Glutamatergic neuron (in vitro differentiated cells): ENCODE measurements at regions not wholly inside any gene's neighbourhood (a gene's known extent, or its start where the extent isn't known, plus 50 kb on each side); places are given as distances from the start of the nearest gene placed in this dataset.
A peak's percentile ranks its signal among the peaks of the same experiment; 100 is the strongest.
"Not testable (repeated sequence)": the region's sequence is repeated elsewhere in the genome, so short reads cannot be mapped to it uniquely, and the experiment has no call there.

Source experiments
- DNase-seq: peaks from one replicate; pipeline ENCODE4 v3.0.0; 2022
- H3K27ac Mint-ChIP-seq: one replicate; pipeline ENCODE4 v1.8.0; 2020; ENCODE audit warnings: mild to moderate bottlenecking, mixed read lengths, inconsistent platforms; ENCODE audit not compliant: unreplicated experiment
- H3K27me3 Mint-ChIP-seq: one replicate; pipeline ENCODE4 v1.8.0; 2020; ENCODE audit warnings: mild to moderate bottlenecking, moderate library complexity, mixed read lengths, inconsistent platforms; ENCODE audit not compliant: unreplicated experiment
- H3K36me3 Mint-ChIP-seq: one replicate; pipeline ENCODE4 v1.8.0; 2020; ENCODE audit warnings: mild to moderate bottlenecking, mixed read lengths, inconsistent platforms; ENCODE audit not compliant: unreplicated experiment
- H3K4me1 Mint-ChIP-seq: one replicate; pipeline ENCODE4 v1.8.0; 2020; ENCODE audit warnings: mild to moderate bottlenecking, low read depth, mixed read lengths, inconsistent platforms; ENCODE audit not compliant: unreplicated experiment
- H3K4me3 Mint-ChIP-seq: one replicate; pipeline ENCODE4 v1.8.0; 2020; ENCODE audit warnings: mild to moderate bottlenecking, mixed read lengths, inconsistent platforms; ENCODE audit not compliant: unreplicated experiment
- H3K9me3 Mint-ChIP-seq: one replicate; pipeline ENCODE4 v1.8.0; 2020; ENCODE audit warnings: mild to moderate bottlenecking, moderate library complexity, mixed read lengths, inconsistent platforms; ENCODE audit not compliant: unreplicated experiment
- TF ChIP-seq, protein P1 (sequence below): fragments of 200-600 bp; sonication (generic); IDR thresholded peaks from one replicate; pipeline ENCODE4 v1.5.0; 2021; ENCODE audit not compliant: partially characterized antibody, unreplicated experiment

DNA sequence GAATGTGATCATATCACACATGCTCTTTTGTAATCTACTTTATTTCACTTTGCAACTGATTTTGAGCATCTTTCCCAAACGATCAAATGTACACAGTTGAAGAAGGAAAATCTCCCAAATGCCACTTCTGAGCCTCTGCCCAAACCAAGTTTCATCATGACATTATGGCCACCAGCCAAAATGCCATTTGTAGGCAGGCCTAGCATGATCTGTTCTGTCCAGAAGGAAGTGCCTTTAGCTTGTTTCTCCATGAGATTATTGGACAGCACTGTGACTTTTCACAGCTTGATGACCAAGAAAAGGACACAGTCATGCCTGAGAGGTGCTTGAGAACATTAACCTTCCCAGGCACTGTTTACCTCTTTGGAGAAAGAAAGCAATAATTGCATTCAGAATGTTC is 73.2 kb upstream of the PIP5K1B start:
- H3K4me1 Mint-ChIP-seq = no peaks in the 10 kb centered on the region
- no peak overlapping the region for H3K27ac Mint-ChIP-seq
- DNase-seq = no peak
- no peaks in the 10 kb centered on the region for H3K36me3 Mint-ChIP-seq
- no peaks in the 10 kb centered on the region for H3K27me3 Mint-ChIP-seq
- TF ChIP-seq, protein P1, sequence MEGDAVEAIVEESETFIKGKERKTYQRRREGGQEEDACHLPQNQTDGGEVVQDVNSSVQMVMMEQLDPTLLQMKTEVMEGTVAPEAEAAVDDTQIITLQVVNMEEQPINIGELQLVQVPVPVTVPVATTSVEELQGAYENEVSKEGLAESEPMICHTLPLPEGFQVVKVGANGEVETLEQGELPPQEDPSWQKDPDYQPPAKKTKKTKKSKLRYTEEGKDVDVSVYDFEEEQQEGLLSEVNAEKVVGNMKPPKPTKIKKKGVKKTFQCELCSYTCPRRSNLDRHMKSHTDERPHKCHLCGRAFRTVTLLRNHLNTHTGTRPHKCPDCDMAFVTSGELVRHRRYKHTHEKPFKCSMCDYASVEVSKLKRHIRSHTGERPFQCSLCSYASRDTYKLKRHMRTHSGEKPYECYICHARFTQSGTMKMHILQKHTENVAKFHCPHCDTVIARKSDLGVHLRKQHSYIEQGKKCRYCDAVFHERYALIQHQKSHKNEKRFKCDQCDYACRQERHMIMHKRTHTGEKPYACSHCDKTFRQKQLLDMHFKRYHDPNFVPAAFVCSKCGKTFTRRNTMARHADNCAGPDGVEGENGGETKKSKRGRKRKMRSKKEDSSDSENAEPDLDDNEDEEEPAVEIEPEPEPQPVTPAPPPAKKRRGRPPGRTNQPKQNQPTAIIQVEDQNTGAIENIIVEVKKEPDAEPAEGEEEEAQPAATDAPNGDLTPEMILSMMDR = no peak
- no peaks in the 10 kb centered on the region for H3K9me3 Mint-ChIP-seq
- no peak overlapping the region for H3K4me3 Mint-ChIP-seq

- no peak for DNase-seq
- Mint-ChIP-seq H3K27me3 (no peaks in the 10 kb centered on the region), H3K36me3 (no peaks in the 10 kb centered on the region), H3K4me1 (no peaks in the 10 kb centered on the region), H3K27ac (no peak overlapping the region), H3K9me3 (no peaks in the 10 kb centered on the region), H3K4me3 (no peak overlapping the region)
- TF ChIP-seq, protein P1 = no peak
These were observed 68.0 kb upstream of the PIP5K1B start for GRCh38 chr9:68637020-68637419.

DNA sequence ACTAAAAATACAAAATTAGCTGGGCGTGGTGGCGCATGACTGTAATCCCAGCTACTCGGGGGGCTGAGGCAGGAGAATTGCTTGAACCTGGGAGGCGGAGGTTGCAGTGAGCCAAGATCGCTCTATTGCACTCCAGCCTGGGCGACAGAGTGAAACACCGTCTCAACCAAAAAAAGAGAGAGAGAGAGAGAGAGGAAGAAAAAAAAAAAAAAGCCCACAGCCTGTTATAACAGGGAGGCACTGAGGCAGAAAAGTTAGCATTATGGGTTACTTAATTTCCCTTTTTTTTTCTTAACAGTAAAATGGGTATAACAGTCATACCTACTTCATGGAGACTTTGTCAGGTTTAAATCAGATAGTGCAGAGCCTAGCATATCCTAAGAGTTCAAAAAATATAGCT is 65.8 kb upstream of the PIP5K1B start:
- not testable (repeated sequence) for H3K27ac Mint-ChIP-seq, DNase-seq, H3K27me3 Mint-ChIP-seq, H3K4me3 Mint-ChIP-seq, H3K9me3 Mint-ChIP-seq, H3K36me3 Mint-ChIP-seq, H3K4me1 Mint-ChIP-seq

DNA sequence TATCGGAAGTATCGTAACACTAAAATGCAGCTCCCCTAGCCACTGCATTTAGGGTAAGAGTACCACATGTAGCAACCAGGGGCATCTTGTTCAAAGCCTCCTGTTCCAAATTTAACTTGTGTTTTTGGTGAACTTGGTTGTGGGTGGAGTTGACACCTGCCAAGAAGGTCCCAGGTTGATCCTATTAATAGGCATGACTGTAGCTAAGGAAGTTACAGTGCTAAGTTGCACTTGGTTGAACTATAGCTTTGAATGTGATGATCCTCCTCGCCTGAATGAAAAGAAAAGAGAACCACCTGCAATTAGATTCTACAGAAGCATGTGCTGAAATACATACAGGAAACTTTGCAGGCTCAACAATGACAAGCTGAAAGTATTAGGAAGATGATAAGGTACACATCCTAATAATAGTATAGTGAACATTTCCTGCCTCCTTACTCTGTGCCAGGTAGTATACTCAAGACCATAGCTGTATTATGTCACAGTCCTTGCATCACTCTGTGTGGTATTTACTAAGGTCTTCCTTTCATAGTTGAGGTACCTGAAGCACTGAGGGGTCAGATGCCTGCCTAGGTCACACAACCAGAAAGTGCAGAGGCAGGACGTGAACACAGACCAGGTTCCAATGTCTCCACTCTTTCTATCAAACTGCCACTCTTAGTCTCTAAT is 64.5 kb upstream of the PIP5K1B start:
- Mint-ChIP-seq H3K36me3 (no peaks in the 10 kb centered on the region), H3K27me3 (no peaks in the 10 kb centered on the region), H3K9me3 (no peaks in the 10 kb centered on the region), H3K27ac (no peak overlapping the region), H3K4me1 (peaks cover 1% of the 10 kb centered on the region), H3K4me3 (no peak overlapping the region)
- TF ChIP-seq, protein P1 = no peak
- DNase-seq = no peak

- TF ChIP-seq, protein P1 = no peak
- no peaks in the 10 kb centered on the region for H3K36me3 Mint-ChIP-seq
- H3K27ac Mint-ChIP-seq = no peak overlapping the region
- peaks cover 1% of the 10 kb centered on the region for H3K4me1 Mint-ChIP-seq
- no peak overlapping the region for H3K4me3 Mint-ChIP-seq
- peak; percentile 20 for DNase-seq
- no peaks in the 10 kb centered on the region for H3K27me3 Mint-ChIP-seq
- no peaks in the 10 kb centered on the region for H3K9me3 Mint-ChIP-seq
These were observed 60.9 kb upstream of the PIP5K1B start for GRCh38 chr9:68643901-68644809.
